GM18505 (cell line): ENCODE measurements at regions not wholly inside any gene's neighbourhood (a gene's known extent, or its start where the extent isn't known, plus 50 kb on each side); places are given as distances from the start of the nearest gene placed in this dataset.

Experiments
- ATAC-seq: cut with Tn5 transposase; IDR thresholded peaks from one replicate; pipeline ENCODE4 v1.9.1; 2021; ENCODE audit not compliant: unreplicated experiment
- POLR2A ChIP-seq: IDR thresholded peaks from 4 replicates; pipeline ENCODE4 v1.6.1; 2011; ENCODE audit warnings: borderline replicate concordance; ENCODE audit not compliant: insufficient read depth, insufficient read length; ENCODE audit errors: extremely low read depth

DNA sequence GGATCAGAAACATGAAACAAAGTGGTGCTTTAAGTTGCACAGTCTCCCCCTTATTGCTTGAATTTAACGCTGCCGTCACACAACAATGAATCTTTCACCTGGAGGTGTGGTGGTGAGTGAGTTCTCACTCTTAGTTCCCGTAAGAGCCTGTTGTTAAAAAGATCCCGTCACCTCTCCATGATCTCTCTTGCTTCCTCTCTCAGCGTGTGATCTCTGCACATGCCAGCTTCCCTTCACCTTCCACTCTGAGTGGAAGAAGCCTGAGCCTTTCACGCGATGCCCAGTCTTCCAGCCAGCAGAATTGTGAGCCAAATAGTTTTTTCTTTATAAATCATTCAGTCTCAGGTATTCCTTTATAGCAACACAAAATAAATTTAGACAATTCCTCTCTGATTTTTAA is 136.7 kb upstream of the CHL1 start:
- no peak for ATAC-seq
- TF ChIP-seq POLR2A, result no peak

DNA sequence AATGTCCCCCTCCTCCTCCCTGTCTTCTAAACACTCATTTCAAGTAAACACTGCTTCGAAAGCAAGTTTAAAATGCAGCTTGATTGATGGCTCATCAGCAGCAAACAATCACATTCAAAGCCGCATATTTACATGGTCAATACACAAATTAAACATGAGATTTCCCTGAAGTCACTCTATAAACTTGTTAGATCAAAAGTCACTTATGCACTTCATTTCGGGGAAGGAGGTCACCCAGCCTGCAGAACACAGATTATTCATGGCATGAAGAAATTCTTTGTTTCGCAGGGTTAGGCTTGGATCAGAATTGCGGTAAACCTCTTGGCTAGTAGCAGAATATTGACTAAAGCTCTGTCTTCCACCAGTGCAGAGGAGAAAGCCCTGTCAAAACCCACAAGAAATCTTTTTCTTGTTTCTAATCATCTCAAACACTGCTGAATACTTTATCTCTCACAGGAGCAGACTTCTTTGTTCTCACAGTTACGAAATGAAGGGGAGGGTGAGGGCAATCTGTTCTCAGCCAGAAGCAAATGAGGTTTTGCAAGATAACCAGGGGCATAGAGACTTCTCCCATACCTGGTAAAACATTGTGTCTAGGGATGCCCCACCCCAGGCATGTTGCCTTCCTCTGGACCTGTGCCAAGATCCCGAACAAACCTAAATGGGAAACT is 133.3 kb upstream of the CHL1 start:
- ATAC-seq, result no peak
- no peak for TF ChIP-seq POLR2A

DNA sequence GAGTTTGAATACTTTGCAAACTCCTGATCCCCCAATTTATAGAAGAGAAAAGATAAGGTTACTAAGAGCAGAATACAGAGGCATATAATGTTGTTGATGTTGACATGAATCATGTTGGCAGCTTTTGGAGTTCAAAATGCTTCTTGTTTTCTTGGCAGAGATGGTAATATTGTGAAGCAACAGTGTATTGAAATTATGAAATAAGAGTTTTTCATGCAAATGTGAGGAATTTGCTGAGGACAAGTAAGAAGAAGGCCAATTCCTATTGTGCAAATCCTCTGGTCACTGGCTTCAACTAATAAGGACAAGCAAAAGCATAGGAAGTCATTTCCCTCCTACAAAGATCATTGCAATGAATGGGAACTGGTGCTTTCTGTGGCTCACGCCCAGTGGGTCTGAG is 126.9 kb upstream of the CHL1 start:
- TF ChIP-seq POLR2A, result no peak
- ATAC-seq, result no peak

DNA sequence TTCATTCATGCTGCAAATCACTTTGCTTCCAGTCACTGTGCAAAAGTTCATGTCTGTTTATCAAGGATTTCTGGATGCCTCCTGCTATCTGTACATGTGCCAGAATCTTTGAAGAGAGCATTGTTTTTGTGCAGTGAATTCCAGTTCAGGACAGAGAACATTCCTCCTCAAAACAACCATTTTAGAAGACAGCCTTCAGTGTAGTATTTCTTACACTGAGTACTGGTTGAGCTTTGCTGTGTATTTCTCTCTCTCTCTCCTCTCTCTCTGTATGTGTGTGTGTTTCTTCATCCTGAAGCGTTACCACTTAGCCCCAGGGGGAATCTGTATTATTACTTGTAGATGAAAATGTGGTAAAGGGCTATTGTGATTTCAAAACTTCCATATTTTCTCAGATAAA is 123.8 kb upstream of the CHL1 start:
- no peak for ATAC-seq
- TF ChIP-seq POLR2A, result no peak

DNA sequence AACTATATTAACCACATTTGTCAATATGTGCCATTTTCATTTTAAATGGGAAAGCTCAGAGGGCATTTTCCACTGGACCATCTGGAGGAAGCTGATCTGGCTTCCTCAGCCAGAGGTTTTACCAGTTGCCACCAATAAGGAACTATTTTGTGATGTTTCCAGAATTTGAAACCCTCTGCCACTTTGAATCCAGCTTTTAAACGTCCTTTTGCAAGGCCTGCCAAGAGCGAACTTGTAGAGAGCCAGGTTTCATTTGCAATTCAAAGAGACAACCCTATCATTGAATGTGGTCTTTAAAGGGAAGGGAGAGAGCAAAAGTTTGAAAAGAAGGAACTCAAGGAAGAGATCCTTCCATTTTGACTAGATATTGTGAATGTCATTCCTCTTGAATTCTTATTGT is 123.3 kb upstream of the CHL1 start:
- no peak for TF ChIP-seq POLR2A
- ATAC-seq, result no peak

DNA sequence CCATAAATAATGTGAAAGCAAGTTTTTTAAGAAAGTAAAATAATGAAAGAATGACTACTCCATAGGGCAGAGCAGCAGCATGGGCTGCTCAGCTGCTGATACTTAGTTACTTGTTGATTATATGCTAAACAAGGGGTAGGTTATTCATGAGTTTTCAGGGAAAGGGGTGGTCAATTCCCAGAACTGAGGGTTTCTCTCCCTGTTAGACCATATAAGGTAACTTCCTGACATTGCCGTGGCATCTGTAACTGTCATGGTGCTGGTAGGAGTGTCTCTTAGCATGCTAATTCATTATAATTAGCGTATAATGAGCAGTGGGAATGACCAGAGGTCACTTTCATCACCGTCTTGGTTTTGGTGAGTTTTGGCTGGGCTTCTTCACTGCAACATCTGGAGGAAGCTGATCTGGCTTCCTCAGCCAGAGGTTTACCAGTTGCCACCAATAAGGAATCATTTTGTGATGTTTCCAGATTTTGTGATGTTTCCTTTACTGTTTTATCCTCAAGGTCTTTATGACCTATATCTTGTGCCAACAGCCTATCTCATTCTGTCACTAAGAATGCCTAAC is 121.8 kb upstream of the CHL1 start:
- no peak for ATAC-seq
- no peak for TF ChIP-seq POLR2A

DNA sequence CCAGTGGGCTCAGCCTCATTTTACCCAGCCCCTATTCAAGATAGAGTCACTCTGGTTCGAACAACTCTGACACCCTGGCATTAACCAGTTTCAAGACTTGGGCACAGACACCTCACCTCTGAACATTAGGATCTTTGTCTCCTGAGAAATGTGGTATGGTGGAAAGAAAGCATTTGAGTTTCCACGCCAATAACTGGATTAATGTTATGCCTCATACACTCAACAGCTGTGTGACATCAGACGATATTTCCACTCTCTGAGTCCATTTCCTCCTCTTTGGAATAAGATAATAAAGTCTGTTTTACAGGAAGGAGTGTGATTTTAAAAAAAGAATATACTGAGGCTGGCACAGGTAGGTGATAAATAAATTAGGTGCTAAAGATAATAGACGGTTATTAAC is 121.3 kb upstream of the CHL1 start:
- TF ChIP-seq POLR2A, result no peak
- ATAC-seq, result no peak

DNA sequence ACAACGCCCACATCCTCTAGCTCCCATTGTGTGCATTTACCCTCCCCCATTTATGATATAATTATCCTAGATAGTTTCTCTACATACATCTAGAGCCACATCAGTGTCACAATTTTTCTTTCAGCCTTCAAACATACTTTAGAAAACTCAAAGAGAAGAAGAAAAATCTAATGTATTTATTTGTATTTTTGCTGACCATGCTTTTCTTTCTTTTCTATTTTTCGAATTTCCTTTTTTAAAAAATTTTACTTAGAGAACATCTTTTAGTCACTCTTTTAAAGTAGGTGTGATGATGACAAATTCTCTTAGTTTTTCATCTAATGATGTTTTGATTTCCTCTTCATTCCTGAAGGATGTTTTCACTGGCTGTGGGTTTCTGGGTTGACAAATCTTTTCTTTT is 117.0 kb upstream of the CHL1 start:
- no peak for ATAC-seq
- no peak for TF ChIP-seq POLR2A

DNA sequence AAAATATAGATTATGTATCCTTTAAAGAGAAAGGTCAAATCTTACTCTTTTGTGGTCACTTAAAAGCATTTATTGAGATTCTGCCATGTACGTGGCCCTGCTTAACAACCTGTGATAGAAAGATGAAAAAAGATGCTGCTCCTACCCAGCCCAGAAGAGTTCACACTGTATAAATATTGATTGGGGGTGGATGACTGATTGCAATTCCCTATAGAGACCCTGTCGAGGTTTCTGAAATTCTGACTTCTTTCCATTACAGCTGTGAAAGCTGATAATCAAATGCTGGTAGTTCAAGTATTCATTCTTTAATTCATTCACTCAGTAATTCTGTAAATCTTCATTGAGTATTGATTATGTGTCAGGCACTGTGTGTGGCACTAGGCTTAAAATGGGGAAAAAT is 114.1 kb upstream of the CHL1 start:
- TF ChIP-seq POLR2A, result no peak
- no peak for ATAC-seq

DNA sequence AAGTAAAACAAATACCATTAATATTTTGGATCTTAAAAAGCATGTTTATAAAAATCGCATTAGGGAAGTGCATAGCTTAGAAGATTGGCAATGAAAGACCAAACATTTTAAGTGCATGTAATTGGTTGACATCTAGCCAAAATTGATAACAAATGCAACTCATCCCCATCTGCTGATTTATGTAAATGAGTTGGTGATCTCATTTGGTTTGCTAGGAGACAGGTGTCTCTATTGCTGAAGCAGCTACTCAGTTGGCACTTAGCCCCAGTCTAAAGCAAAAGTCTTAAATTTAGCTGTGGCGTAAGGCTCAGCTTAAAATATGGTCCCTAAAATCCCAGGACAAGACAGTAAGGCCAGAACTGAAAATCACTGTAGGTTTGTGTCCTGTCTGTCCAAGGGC is 113.5 kb upstream of the CHL1 start:
- no peak for TF ChIP-seq POLR2A
- ATAC-seq, result no peak

DNA sequence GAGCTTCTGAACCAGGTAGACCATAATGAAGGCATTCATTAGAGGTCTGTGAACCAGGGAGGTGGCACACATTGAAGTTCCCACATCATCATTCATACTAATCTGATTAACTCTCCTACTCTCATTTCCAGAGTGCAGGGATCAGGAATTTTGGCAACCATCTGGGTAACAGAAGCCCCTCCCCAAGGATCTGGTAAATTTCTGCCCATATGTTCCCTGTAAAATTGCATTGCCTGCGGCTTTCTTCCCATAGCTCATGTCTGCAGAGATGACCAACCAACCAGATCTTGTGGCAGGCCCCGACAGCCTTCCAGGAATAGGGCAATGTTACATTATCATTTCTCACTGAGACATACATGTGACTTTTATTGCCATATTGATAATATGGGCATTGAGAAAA is 111.4 kb upstream of the CHL1 start:
- ATAC-seq, result no peak
- no peak for TF ChIP-seq POLR2A

DNA sequence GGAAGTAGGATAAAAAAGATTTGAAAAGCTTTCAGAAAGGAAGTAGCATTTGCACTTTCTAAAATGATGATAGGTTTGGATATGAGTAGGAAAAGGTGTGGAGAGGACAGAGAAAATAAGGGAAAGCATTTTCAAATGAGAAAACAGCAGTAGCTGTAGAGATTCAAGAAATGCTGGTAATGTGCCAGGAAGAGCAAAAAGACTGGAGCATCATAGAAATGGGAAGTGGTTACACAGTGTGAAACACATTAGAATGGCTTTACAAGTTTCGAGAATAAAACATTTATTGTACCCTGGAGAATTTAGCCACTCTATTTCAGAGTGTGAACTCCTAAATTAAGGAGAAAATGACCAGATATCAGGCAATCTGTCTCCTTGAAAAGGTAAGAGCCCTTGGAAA is 108.3 kb upstream of the CHL1 start:
- no peak for ATAC-seq
- TF ChIP-seq POLR2A, result no peak

DNA sequence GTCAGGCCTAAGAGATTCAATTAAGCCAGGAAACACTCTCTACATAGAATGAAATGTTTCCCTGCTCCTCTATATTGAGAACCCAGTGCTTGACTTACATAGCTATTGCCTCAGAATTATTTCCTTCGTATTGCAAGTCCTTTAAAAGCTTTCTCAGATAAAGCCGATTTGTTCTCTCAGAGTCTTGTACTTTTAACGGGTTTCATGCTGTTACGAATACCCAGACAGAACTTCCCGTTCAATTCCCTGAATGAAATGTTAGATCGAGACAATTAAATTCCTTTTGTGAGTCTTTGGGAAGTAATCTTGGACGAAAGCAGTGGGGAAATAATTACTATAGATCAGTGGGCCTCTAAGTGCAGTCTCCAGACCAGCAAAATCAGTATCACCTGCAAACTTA is 102.8 kb upstream of the CHL1 start:
- no peak for ATAC-seq
- no peak for TF ChIP-seq POLR2A

DNA sequence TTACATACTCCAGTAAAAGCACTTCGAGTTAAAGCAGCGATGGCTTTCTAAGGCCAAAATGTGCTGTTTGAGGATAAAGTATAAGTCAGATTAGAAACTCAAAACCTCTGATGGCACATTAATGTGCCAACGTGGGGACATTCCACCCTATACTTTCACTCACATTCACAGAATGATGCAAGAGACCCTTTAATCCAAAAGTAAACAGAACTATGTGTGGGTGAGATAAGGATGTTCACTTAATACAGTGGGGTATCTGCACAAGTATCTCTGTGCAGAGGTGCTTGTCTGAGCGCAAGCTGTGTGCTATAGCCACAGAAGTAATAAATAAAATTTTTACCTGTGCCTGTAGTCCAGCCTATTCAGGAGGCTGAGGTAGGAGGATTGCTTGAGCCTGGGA is 100.3 kb upstream of the CHL1 start:
- no peak for ATAC-seq
- TF ChIP-seq POLR2A, result no peak
